HEK293 (cell line): ENCODE measurements at regions not wholly inside any gene's neighbourhood (a gene's known extent, or its start where the extent isn't known, plus 50 kb on each side); places are given as distances from the start of the nearest gene placed in this dataset.

Experiments
- KLF16 ChIP-seq: fragments of 450-650 bp; formaldehyde crosslinking; IDR thresholded peaks from 2 replicates; pipeline ENCODE4 v1.5.1; 2017; ENCODE audit warnings: missing biosample characterization, missing genetic modification characterization
- SETDB1 ChIP-seq: IDR thresholded peaks from one replicate; pipeline ENCODE4 v1.6.1; 2017; ENCODE audit warnings: mild to moderate bottlenecking, low read length, moderate library complexity, mixed read lengths; ENCODE audit not compliant: insufficient read length
- ZNF121 ChIP-seq: fragments of 450-650 bp; formaldehyde crosslinking; IDR thresholded peaks from 2 replicates; pipeline ENCODE4 v1.5.1; 2016; ENCODE audit warnings: missing biosample characterization, missing genetic modification characterization
- ZNF670 ChIP-seq: fragments of 450-650 bp; formaldehyde crosslinking; IDR thresholded peaks from 2 replicates; pipeline ENCODE4 v1.5.1; 2016; ENCODE audit warnings: missing biosample characterization, missing genetic modification characterization, low read depth
- ZNF707 ChIP-seq: fragments of 450-650 bp; formaldehyde crosslinking; IDR thresholded peaks from 2 replicates; pipeline ENCODE4 v1.5.1; 2016; ENCODE audit warnings: missing biosample characterization, missing genetic modification characterization
- ZNF777 ChIP-seq: fragments of 450-650 bp; formaldehyde crosslinking; IDR thresholded peaks from 2 replicates; pipeline ENCODE4 v1.5.1; 2017; ENCODE audit warnings: missing biosample characterization, missing genetic modification characterization, borderline replicate concordance
- TF ChIP-seq, protein P1 (sequence below): fragments of 450-650 bp; formaldehyde crosslinking; IDR thresholded peaks from 2 replicates; pipeline ENCODE4 v1.5.1; 2016; ENCODE audit warnings: missing biosample characterization, missing genetic modification characterization
- TF ChIP-seq, protein P2 (sequence below): fragments of 450-650 bp; formaldehyde crosslinking; optimal IDR thresholded peaks from 2 replicates; pipeline ENCODE3; 2016; ENCODE audit warnings: missing biosample characterization, mild to moderate bottlenecking, missing genetic modification characterization
- TF ChIP-seq, protein P3 (sequence below): fragments of 450-650 bp; formaldehyde crosslinking; IDR thresholded peaks from 2 replicates; pipeline ENCODE4 v1.5.1; 2016; ENCODE audit warnings: missing biosample characterization, missing genetic modification characterization, borderline replicate concordance
- TF ChIP-seq, protein P4 (sequence below): fragments of 450-650 bp; formaldehyde crosslinking; IDR thresholded peaks from 2 replicates; pipeline ENCODE4 v1.5.1; 2016; ENCODE audit warnings: missing biosample characterization, missing genetic modification characterization
- TF ChIP-seq, protein P5 (sequence below): sonication (generic); formaldehyde crosslinking; IDR thresholded peaks from 2 replicates; pipeline ENCODE4 v1.8.1; 2022; ENCODE audit warnings: mild to moderate bottlenecking, moderate library complexity, missing genetic modification reagents

DNA sequence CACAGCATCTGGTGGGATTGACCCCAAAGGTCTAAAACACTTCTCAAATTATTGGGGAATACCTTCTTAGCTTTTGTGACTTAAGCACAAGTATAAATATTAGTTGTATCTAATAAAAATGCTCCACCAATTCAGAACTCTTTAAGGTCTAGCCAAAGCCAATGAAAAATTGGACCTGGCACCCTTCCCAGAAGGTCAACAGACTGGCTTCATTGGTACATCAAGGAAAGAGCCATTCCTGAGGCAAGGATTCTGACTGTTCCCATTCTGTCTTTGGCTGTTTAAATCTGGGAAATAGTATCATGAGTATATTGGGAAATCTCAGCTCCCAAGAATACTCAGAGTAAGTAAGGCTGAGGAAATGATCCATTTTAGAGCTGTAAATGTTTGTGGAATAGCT lies 153.0 kb upstream of the TRPC5 start:
- TF ChIP-seq, protein P1, sequence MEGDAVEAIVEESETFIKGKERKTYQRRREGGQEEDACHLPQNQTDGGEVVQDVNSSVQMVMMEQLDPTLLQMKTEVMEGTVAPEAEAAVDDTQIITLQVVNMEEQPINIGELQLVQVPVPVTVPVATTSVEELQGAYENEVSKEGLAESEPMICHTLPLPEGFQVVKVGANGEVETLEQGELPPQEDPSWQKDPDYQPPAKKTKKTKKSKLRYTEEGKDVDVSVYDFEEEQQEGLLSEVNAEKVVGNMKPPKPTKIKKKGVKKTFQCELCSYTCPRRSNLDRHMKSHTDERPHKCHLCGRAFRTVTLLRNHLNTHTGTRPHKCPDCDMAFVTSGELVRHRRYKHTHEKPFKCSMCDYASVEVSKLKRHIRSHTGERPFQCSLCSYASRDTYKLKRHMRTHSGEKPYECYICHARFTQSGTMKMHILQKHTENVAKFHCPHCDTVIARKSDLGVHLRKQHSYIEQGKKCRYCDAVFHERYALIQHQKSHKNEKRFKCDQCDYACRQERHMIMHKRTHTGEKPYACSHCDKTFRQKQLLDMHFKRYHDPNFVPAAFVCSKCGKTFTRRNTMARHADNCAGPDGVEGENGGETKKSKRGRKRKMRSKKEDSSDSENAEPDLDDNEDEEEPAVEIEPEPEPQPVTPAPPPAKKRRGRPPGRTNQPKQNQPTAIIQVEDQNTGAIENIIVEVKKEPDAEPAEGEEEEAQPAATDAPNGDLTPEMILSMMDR (tag by site-specific recombination) = no peak
- TF ChIP-seq ZNF670 (tag by site-specific recombination) (no peak), ZNF121 (tag by site-specific recombination) (no peak), ZNF777 (tag by site-specific recombination) (no peak), ZNF707 (no peak), KLF16 (tag by site-specific recombination) (no peak), SETDB1 (no peak)
- TF ChIP-seq, protein P2, sequence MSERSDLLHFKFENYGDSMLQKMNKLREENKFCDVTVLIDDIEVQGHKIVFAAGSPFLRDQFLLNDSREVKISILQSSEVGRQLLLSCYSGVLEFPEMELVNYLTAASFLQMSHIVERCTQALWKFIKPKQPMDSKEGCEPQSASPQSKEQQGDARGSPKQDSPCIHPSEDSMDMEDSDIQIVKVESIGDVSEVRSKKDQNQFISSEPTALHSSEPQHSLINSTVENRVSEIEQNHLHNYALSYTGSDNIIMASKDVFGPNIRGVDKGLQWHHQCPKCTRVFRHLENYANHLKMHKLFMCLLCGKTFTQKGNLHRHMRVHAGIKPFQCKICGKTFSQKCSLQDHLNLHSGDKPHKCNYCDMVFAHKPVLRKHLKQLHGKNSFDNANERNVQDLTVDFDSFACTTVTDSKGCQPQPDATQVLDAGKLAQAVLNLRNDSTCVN (tag by site-specific recombination) = no peak
- TF ChIP-seq, protein P3, sequence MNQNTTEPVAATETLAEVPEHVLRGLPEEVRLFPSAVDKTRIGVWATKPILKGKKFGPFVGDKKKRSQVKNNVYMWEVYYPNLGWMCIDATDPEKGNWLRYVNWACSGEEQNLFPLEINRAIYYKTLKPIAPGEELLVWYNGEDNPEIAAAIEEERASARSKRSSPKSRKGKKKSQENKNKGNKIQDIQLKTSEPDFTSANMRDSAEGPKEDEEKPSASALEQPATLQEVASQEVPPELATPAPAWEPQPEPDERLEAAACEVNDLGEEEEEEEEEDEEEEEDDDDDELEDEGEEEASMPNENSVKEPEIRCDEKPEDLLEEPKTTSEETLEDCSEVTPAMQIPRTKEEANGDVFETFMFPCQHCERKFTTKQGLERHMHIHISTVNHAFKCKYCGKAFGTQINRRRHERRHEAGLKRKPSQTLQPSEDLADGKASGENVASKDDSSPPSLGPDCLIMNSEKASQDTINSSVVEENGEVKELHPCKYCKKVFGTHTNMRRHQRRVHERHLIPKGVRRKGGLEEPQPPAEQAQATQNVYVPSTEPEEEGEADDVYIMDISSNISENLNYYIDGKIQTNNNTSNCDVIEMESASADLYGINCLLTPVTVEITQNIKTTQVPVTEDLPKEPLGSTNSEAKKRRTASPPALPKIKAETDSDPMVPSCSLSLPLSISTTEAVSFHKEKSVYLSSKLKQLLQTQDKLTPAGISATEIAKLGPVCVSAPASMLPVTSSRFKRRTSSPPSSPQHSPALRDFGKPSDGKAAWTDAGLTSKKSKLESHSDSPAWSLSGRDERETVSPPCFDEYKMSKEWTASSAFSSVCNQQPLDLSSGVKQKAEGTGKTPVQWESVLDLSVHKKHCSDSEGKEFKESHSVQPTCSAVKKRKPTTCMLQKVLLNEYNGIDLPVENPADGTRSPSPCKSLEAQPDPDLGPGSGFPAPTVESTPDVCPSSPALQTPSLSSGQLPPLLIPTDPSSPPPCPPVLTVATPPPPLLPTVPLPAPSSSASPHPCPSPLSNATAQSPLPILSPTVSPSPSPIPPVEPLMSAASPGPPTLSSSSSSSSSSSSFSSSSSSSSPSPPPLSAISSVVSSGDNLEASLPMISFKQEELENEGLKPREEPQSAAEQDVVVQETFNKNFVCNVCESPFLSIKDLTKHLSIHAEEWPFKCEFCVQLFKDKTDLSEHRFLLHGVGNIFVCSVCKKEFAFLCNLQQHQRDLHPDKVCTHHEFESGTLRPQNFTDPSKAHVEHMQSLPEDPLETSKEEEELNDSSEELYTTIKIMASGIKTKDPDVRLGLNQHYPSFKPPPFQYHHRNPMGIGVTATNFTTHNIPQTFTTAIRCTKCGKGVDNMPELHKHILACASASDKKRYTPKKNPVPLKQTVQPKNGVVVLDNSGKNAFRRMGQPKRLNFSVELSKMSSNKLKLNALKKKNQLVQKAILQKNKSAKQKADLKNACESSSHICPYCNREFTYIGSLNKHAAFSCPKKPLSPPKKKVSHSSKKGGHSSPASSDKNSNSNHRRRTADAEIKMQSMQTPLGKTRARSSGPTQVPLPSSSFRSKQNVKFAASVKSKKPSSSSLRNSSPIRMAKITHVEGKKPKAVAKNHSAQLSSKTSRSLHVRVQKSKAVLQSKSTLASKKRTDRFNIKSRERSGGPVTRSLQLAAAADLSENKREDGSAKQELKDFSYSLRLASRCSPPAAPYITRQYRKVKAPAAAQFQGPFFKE = no peak
- TF ChIP-seq, protein P4, sequence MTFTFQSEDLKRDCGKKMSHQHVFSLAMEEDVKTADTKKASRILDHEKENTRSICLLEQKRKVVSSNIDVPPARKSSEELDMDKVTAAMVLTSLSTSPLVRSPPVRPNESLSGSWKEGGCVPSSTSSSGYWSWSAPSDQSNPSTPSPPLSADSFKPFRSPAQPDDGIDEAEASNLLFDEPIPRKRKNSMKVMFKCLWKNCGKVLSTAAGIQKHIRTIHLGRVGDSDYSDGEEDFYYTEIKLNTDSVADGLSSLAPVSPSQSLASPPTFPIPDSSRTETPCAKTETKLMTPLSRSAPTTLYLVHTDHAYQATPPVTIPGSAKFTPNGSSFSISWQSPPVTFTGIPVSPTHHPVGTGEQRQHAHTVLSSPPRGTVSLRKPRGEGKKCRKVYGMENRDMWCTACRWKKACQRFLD (tag by site-specific recombination) = no peak
- TF ChIP-seq, protein P5, sequence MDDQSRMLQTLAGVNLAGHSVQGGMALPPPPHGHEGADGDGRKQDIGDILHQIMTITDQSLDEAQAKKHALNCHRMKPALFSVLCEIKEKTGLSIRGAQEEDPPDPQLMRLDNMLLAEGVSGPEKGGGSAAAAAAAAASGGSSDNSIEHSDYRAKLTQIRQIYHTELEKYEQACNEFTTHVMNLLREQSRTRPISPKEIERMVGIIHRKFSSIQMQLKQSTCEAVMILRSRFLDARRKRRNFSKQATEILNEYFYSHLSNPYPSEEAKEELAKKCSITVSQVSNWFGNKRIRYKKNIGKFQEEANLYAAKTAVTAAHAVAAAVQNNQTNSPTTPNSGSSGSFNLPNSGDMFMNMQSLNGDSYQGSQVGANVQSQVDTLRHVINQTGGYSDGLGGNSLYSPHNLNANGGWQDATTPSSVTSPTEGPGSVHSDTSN (CRISPR knock-in tag) = no peak
